D721Med (cell line): ENCODE measurements at regions not wholly inside any gene's neighbourhood (a gene's known extent, or its start where the extent isn't known, plus 50 kb on each side); places are given as distances from the start of the nearest gene placed in this dataset.
"Not testable (repeated sequence)": the region's sequence is repeated elsewhere in the genome, so short reads cannot be mapped to it uniquely, and the experiment has no call there.

Experiments used
- DNase-seq: peaks from one replicate; pipeline ENCODE4 v3.0.0; 2011; ENCODE audit warnings: low spot score; ENCODE audit not compliant: insufficient read length
- FAIRE-seq: peaks from 2 replicates; lab custom pipeline; 2011; peaks lifted over from hg19 to GRCh38; lab: Jason Lieb, UNC
- CTCF ChIP-seq: IDR thresholded peaks from 2 replicates; pipeline ENCODE4 v1.5.1; 2012; ENCODE audit warnings: mild to moderate bottlenecking, control low read depth; ENCODE audit not compliant: insufficient read depth; ENCODE audit errors: missing control alignments

DNA sequence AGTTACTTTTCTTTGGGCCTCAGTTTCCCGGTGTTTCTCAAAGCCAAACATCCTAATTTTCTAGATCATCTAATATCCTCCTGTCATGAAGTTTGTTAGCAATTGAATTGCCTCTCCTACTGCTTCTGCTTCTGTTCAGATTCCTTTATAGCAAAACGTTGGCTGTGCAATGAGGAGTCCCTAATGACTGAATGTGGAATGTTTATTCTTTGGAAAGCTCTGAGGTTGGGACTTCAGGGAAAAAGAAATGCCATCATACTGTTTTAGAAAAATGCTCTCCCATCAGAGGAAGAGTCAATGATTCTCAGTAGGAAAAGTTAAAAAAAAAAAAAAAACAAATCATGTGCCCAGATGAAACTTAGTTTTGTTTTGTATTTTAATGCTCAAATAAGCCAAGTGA lies 268.7 kb upstream of the PAPPA start:
- no peak for DNase-seq
- no peak for TF ChIP-seq CTCF

GRCh38 chr9:115888131-115888530 lies 265.5 kb upstream of the PAPPA start:
- no peak for TF ChIP-seq CTCF
- FAIRE-seq (no peak), DNase-seq (no peak)

More for the DNA sequence above, 268.7 kb upstream of the PAPPA start:
- FAIRE-seq, result no peak

DNA sequence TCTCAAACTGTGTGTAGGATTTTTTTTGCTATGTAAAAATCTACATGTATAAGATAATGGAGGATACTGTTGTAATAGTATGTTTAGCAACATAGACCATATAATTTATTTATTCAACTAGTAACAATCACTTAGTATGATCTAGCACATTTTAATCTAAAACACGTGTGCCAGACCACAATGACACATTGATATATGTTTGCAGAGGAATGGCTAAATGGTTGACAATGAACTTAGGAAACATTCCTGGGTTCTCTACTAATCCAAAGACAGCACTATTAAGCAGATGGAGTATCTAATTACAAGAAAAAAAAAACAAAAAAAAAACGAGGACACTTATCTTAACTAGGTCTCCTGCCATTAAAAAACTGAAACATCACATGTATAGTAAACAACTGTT lies 261.7 kb upstream of the PAPPA start:
- FAIRE-seq (no peak), DNase-seq (no peak)
- TF ChIP-seq CTCF, result no peak

GRCh38 chr9:115898478-115898877 lies 255.1 kb upstream of the PAPPA start:
- not testable (repeated sequence) for FAIRE-seq, DNase-seq

DNA sequence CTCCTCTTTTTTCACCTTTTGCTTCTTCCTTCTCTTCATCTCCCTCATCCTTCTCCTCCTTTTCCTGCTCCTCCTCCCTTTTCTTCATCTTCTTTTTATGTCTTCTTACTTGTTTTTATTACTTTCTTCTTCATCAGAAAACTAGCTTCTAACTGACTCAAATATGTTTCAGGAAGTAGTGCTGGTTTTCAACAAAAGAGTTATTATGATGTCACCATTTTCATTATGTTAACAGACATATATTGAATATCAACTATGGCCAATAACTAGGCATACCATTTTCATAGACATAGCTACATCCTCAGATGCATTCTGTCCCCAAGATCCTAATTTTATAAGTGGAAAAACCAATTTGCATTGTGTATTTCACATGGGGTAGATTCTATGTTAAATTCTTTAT lies 252.9 kb upstream of the PAPPA start:
- FAIRE-seq (no peak), DNase-seq (no peak)
- no peak for TF ChIP-seq CTCF

- no peak for TF ChIP-seq CTCF
- FAIRE-seq (no peak), DNase-seq (no peak)
These were observed 242.6 kb upstream of the PAPPA start for GRCh38 chr9:115910959-115911358.

DNA sequence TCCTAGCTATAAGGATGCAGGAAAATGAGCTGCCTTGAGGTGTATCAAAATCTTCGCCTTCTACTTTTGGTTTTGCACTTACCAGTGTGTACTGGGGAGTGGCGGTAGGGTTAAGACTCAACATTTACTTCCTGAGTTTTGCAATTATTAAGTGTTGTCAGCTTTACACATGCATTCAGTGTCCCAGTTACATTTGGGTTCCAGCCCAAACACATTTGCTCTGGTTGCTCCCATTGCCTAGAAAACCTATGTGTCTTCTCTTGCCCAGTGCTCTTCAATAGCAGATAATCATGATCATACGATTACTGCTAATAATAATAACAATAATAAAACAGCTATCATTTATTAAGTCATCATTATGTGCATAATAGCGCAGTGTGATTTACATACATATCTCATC lies 241.5 kb upstream of the PAPPA start:
- FAIRE-seq (no peak), DNase-seq (no peak)
- TF ChIP-seq CTCF, result no peak

- TF ChIP-seq CTCF, result no peak
- no peak for FAIRE-seq
These were observed 239.9 kb upstream of the PAPPA start for GRCh38 chr9:115913696-115914095.

More at GRCh38 chr9:115913696-115914095, 239.9 kb upstream of the PAPPA start:
- no peak for DNase-seq
